HG03558 (cell line): ENCODE measurements at regions not wholly inside any gene's neighbourhood (a gene's known extent, or its start where the extent isn't known, plus 50 kb on each side); places are given as distances from the start of the nearest gene placed in this dataset.
"Not testable (repeated sequence)": the region's sequence is repeated elsewhere in the genome, so short reads cannot be mapped to it uniquely, and the experiment has no call there.

ENCODE experiments used
- ATAC-seq: cut with Tn5 transposase; IDR thresholded peaks from one replicate; pipeline ENCODE4 v1.9.1; 2021; ENCODE audit warnings: moderate number of reproducible peaks; ENCODE audit not compliant: unreplicated experiment; ENCODE audit errors: extremely low read depth

DNA sequence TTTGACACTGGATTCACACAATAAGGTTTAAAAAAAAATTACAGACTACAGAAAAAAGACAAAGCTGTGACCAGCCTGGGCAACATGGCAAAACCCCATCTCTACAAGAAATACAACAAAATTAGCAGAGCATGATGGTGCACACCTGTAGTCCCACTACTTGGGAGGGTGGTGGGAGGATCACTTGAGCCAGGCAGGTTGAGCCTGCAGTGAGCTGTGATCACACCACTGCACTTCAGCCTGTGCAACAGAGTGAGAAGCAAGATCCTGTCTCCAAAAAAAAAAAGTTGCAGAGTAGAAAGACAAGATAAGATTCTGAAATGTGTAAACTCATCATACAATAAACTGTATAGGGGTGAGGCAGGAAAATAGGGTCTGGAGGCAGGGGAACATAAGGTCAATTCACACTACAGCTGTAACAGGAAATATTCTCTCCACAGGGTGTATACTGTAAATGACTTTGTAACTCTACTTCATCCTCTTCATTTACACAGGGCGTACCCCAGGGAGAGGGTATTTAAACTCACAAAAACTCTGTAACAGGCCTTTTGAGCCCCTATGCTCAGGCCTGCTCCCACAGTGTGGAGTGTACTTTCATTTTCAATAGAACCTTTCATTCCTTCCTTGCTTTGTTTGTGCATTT, 112.6 kb upstream of the MAPK10 start:
- no peak for ATAC-seq

GRCh38 chr4:86478151-86478550, 116.0 kb upstream of the PTPN13 start:
- not testable (repeated sequence) for ATAC-seq

GRCh38 chr4:86481440-86481839, 112.7 kb upstream of the PTPN13 start:
- no peak for ATAC-seq

- ATAC-seq = no peak
Observed at GRCh38 chr4:86482306-86483172, 111.6 kb upstream of the PTPN13 start.

DNA sequence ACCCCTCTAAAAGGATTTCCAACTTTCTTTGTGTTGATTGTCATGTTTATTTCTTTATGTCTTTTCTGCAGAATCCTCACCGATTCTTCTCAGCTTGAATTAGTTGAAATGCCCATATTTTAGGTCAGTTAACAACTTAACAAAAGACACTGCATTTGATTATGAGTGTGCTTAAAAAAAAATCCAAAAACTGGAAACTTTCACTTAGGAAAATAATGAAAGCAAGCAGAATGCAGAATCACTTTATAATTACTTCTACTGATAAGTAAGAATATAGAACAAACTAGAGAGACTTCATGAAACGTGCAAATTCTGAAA, 111.0 kb upstream of the PTPN13 start:
- ATAC-seq = no peak

DNA sequence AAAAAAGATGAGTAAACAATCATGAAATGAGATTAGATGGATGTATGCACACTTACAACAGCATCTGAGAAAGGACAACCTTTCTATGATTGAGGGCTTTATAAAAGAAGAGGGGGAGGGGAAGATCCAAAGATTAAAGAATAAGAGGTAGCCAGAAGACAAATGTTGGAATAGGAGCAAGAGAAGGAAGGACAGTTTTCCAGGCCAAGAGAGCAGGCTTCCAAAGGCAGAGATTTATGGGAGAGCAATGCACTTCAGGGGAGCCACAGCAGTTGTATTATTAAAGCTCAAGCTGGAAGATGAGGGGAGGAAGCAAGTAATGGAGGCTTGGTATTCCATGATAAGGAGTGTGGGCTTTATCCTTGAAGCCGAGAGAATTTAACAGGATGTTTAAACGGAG, 110.3 kb upstream of the PTPN13 start:
- no peak for ATAC-seq

GRCh38 chr4:86484241-86484640, 109.9 kb upstream of the PTPN13 start:
- no peak for ATAC-seq

GRCh38 chr4:86487738-86488348, 106.3 kb upstream of the PTPN13 start:
- no peak for ATAC-seq

GRCh38 chr4:86493460-86493859, 100.7 kb upstream of the PTPN13 start:
- no peak for ATAC-seq

DNA sequence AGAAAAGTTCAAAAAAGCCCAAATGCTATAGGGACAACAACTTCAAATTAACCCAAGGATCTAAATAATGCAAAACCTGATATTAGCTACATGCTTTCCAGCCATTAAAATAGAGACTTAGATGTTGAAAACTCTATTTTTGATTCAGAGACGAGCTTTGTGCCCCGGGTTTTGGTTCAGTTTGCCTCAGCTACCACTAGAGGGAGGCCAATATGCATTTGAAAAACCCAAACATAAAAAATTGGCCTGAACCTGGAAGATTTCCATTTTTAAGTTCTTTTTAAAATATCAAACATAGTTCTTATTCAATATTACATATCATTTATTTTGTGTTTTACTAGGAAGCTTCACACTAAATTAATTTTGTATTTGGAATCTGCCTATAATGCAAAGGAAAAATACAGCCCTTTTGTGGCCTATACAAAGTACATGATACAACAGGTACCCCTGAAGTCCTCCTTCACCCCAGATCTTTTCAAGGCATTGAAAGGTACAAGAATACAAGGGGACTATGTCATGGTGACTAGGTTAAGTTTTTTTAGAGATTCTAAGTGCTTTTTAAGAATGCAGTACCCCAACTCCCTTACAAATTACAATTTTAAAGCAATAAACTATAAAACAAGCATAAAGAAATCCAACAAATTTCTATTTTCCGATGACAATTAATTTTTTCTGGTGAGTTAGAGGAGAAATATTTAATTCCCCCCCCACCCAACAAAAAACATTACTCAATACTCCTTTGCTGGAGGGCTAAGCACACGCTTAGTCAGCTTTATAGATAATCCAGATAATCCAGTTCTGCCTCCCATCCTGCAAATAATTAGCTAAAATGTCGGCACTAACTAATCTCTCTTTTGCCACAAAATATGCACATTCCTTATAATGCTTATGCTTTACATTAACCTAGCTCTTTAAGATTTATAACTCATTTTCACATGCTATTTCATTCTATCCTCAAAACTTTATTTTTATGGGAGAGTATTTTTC, 97.7 kb upstream of the PTPN13 start:
- no peak for ATAC-seq

- no peak for ATAC-seq
Observed at GRCh38 chr4:86497131-86497530, 97.0 kb upstream of the PTPN13 start.

DNA sequence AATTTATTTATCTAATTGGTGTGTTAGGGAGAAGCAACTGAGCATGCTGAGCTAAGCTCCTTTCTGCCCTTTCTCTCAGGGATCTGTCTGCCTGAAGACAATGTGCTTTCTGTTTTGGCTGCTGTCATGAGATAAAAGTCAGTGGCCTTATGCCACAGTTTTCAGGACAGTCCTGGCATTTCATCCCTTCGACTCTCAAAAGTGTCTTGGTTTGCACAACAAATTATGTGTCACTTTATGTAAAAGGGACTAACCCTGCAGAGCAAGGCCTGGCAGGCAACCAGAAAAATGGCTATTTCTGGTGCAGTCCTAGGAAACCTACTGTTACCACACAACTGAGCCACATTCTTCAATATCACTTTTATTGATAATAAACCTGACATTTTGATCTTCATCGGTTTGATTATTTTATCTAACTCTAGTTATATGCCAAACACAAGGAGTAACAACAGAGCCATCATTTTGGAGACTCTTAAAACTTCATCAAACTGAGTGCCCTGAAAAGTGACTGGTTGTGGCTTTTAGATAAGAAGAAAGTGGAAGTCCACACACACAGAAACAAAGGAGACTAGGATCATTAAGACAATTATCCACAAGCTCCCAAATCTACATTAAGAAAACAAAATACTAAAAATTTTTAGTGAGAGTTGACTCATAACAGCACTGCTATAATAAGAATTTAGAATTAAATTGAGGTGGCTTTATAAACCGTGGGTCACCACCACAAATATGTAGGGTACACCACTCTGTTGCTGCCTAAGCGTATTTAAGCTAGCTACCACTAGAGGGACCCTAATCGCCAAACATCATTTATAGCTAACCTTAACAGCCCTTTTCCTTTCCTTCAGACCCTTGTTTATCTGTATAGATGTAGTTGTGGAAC, 95.9 kb upstream of the PTPN13 start:
- peak; percentile 79 for ATAC-seq

DNA sequence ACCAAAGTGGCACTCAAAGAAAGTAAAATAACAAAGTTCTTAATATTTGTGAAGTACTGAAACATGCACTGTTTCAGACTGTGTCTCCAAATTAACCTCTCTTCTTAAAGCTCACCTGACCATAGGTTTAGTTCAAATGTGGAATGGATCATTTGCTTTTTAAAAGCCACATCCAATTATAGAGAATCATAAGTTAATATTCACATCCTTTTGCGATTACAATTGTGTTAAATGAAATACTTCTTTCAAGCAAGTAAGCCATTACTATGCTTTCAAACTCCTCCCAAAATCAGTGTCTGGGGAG, 95.3 kb upstream of the PTPN13 start:
- no peak for ATAC-seq

DNA sequence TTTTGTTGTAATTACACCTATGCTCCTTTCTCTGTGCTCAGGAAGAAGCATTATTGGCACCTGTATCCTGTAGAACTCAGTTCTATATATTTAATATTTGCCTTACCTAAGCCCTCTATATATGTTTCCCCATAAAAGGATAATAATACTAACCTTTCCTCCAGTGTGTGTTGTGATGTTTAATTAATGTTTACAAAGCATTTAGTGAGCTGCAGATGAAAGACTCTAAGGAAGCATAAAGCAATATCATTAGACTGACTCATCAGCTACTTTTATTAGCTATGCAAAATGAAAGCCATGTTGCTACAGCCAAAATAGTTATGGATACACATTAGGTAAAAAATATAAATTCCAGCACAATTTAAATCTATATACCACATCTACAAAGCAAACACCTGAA, 93.6 kb upstream of the PTPN13 start:
- no peak for ATAC-seq

- no peak for ATAC-seq
Observed at GRCh38 chr4:86502081-86502480, 92.0 kb upstream of the PTPN13 start.

DNA sequence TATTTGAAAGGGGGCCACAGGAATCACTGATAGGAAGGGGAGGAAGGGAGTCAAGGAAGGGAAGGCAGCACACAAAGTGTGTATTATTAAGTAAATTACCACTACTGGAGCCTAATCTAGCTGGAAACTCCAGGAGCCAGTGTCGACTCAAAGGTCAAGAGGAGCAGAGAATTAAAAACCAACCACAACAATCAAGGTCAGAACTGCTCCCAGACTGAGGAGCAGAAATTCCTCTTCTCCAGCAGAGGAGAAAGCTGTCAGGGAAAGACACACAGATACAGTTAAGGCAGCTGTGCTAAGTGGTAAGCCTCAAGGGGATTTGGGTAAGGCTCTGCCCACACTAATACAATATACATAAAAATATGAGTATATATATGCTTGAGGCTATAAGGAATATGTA, 87.5 kb upstream of the PTPN13 start:
- ATAC-seq = no peak

DNA sequence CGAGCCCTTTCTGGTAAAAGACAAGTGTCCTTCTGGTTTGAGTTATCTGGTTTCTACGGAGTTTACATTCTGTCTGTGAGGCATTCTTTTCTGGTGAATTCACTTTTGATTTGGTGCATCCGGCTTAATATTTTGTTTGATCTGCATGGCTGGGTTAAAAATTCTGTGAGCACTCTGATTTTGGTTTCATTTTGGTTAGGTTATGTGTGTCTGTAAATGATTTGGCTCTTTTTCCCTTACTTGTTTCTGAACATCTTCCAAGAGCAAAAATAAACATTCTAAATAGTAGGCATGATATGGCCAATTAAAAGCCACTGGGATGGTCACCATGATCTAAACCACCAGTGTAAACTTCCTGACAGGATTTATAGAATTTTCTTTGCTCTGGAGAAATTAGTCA, 85.7 kb upstream of the PTPN13 start:
- no peak for ATAC-seq

- ATAC-seq = no peak
Observed at GRCh38 chr4:86511590-86511989, 82.5 kb upstream of the PTPN13 start.

GRCh38 chr4:86512631-86513030, 81.5 kb upstream of the PTPN13 start:
- ATAC-seq = no peak

DNA sequence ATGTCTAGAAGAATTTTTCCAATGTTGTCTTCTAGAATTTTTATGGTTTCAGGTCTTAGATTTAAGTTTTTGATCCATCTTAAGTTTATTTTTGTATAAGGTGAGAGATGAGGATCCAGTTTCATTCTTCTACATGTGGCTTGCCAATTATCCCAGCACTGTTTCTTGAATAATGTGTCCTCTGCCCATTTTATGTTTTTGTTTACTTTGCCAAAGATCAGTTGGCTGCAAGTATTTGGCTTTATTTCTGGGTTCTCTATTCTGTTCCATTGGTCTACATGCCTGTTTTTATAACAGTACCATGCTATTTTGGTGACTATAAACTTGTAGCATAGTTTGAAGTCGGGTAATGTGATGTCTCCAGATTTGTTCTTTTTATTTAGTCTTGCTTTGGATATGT, 78.2 kb upstream of the PTPN13 start:
- not testable (repeated sequence) for ATAC-seq
